ENCODE measurements at regions not wholly inside any gene's neighbourhood (a gene's known extent, or its start where the extent isn't known, plus 50 kb on each side); places are given as distances from the start of the nearest gene placed in this dataset.
"Not testable (repeated sequence)": the region's sequence is repeated elsewhere in the genome, so short reads cannot be mapped to it uniquely, and the experiment has no call there.

DNA sequence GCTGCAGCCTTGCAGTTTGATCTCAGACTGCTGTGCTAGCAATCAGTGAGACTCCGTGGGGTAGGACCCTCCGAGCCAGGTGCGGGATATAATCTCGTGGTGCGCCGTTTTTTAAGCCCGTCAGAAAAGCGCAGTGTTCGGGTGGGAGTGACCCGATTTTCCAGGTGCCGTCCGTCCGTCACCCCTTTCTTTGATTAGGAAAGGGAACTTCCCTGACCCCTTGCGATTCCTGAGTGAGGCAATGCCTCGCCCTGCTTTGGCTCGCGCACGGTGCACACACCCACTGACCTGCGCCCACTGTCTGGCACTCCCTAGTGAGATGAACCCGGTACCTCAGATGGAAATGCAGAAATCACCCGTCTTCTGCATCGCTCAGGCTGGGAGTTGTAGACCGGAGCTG is 203.2 kb downstream of the SNCAIP start:
- not testable (repeated sequence) for DNase-seq

DNA sequence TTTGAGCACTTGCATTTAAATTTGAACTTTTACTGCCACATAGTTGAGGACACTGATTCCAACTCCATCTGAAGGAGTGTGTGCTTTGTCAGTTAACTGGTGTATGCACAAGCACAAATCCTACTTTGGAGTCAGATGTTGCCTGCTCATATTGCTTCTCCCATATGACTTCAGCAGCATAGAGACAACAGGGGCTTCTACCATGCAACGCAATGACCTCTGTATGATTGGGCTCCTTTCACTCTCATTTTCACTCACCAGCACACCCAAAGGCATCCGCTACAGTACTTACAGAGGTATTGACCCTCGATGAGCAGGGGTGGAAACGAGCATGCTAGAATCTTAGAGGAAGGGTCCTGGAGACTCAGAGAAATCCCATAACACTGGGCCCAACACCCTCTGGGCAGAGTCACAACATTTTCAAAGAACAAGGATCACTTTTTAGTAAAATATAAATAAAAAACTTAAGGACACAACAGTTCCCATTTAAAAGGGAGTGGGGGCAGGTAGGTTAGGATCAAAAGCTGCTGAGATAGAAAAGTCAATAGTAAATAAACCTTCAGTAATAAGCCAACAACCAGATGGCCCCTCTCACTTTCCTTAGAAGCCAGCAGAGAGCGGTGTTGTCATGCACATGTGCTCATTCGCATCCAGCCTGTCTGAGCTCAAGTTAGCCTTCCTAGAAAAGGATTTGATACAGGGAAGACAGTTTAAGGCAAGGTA is 203.8 kb downstream of the SNCAIP start:
- peak; percentile 43 for DNase-seq

DNA sequence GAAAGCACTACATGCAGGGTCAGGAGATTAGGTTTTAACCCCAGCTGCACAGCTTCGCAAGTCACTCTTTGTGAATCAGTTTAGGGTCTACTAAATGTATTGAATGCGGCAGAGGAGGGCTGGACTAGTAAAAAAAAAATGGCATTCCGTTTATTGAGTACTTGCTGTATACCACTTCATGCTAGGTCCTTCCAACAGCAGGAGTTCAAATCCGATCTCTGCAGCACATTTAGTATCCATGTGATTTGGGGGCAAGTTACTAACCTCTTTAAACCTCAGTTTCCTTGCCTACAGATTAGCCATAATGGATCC is 204.4 kb downstream of the SNCAIP start:
- no peak for DNase-seq

DNA sequence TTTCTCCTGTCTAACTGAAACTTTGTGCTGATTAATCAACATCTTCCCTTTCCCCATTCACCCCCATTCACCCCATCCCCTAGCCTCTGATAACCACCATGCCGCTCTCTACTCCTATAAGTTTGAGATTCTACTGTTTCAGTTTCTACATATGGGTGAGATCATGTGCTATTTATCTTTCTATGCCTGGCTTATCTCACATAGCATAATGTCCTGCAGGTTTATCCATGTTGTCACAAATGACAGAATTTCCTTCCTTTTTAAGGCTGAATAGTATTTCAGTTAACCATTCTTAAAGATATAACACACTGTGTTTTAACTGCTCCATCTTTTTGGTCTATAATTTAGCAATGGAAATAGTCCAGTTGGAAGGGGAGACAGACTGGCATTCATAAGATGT is 205.1 kb downstream of the SNCAIP start:
- no peak for DNase-seq

DNA sequence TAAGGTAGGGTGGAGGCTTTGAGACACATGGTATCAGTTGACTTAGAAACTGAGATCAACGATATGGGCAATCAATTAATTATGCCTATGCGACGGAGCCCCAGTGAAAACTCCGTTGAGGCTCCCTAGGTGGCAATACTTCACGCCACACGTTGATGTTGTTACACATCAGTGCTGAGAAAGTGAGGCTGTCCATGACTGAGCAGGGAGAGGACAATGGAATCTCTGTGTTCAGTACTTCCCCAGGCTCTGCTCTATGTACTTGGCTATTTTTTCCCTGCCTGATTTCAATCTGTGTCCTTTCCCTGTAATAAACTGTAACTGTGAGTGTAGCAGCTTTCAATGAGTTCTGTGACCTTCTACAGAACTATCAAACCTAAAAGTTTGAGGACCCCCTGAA is 211.7 kb downstream of the SNCAIP start:
- DNase-seq = no peak

DNA sequence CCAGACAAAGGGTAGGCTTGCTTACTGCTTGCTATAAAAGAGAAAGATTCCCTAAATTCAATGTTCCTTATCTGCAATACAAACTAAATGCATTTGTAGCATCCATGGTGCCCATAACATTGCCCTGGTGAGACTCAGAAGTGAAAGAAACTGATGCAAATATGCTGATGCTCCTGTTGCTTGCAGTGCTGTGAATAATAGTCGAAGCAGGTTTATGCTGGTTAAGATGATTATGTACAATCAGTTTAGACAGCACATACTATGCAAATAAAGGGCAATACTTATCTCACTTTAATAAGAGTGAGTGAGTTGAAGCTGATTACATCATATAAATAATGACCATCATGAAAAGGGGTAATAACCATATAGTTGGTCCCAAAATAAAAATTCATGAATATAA is 215.5 kb downstream of the SNCAIP start:
- no peak for DNase-seq

DNA sequence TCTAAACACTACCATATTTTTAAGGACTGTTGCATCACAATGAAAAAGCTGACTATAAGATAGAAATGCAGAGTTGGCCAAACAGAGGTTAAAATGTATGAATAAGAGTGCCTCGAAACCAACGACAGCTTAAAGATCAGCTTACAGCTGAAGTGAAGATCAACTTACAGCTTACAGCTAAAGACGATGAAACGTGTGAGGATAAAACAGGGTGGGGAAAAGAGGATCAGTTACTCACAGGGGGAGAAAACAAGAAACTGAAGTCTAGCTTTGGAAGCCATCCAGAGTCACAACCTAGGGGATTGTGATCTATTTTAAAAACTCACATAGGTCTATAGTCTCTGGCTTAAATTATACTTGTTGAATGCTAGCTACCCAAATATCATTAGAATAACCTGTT is 220.0 kb downstream of the SNCAIP start:
- no peak for DNase-seq

DNA sequence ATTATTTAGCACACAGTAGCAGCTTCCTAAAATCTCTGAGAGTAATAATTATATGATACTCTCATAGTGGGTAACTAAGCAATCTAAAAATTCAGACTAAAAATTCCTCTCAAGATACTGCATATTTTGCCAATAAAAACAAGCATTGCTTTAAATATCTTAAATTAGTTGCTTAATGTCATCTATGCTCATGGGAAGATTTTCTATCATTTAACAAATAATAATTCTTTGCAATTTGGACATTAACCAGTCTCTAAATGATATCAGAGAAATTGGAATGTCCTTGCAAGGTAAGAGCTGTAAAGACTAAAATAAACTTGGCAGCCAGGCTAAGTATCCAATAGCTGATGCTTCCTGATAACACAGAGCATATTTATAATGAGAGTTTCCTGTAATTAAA is 221.8 kb downstream of the SNCAIP start:
- DNase-seq = no peak

DNA sequence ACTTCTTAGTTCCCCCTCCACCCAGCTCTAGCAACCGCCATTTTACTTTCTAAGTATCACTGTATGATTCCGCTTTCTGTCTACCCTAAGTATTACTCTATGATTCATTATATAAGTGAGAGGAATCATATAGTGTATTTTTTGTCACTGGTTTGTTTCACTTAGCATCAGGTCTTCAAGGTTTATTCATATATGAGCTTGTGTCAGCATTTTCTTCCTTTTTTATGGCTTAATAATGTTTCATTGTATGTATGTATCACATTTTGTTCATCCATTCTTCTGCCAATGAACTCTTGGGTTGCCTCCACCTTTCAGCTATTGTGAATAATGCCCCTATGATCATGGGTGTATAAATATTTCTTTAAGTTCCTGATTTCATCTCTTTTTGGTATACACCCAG is 222.8 kb downstream of the SNCAIP start:
- DNase-seq = no peak

DNA sequence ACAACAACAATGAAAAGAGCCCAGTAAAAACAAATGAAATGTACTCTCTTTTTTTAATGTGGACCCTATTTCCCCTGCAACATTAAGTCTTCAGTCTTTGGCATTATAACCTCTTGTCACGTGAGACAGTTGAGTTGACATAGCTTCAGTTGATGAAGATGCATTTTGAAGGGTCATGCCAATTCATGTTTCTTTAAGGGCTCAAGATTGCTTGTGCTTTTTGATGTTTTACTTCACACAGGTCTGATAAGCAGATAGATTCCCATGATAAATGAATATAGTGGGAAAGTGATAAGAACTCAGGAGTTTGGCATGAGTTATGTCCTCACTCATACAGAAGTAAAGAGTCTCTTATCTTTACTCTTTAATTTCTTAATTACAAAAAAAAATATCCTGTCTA is 229.4 kb downstream of the SNCAIP start:
- DNase-seq = no peak

DNA sequence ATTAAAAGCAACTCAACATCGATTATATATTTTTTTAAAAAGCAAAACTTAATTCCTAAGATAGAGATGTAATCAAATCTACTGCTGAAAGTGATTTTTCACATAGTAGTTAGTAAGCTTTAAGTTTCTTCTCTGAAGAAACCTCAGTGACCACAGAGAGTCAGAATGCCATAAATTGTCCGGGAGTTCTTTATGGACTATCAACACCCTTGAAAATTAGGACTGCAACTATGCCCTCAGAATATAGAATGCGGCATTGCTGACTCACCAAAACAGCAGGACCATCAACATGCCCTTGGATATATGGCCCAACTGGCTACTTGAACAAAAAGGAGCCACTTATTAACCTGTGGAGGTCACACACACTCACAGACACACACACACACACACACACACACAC is 228.9 kb upstream of the SNX2 start:
- no peak for DNase-seq

DNA sequence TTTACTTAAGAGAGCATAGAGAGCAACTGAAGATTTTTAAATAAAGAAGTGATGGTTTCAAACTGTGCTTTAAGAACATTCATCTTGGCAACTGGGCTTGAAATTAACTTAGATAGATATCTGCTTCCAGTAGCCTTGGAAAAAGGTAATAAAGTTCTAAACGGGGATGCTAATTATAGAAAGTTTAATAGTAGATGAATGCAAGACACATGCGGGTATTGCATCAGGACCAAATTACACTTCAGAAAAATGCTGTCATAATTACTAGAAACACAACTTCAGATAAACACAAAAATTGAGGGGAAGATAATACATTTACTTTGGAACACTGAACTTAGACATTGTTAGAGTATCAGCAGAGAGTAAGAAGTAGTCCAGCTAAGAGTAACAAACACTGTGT is 227.7 kb upstream of the SNX2 start:
- no peak for DNase-seq

DNA sequence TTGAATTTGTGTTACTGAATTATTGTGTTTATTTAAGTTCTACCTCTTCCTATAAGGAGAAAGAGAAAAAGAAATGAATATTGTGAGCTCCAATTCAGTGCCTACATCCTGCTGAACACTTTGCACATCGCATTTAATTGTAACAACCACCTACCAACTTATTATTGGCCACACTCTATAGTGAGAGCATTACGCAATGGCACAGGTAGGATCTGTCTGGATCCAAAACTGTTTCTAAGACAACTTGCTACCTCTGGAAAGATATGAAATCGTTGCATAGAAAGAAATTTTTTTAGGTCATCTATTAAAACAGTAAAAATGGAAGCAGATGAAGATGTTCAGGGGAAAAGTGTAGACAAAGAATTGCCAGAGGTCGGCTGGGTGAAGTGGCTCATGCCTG is 227.2 kb upstream of the SNX2 start:
- no peak for DNase-seq

DNA sequence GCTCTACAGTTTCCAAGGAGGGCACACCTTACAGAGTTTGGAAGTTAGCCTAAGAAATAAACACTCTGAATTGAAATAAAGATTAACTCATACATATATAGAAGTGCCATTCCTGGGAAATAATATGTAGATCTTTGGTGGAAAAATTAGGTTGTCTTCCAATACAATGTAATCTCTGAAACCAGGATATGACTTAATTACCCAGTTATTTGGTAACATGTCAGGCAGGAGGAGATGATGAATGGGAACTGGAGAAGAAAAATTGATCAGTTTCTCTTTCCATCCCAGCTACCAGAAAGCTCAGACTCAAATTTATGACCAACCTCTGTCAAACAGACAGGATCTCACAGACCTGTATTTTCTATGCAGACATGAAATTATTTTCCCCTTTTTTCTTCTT is 215.2 kb upstream of the SNX2 start:
- no peak for DNase-seq

DNA sequence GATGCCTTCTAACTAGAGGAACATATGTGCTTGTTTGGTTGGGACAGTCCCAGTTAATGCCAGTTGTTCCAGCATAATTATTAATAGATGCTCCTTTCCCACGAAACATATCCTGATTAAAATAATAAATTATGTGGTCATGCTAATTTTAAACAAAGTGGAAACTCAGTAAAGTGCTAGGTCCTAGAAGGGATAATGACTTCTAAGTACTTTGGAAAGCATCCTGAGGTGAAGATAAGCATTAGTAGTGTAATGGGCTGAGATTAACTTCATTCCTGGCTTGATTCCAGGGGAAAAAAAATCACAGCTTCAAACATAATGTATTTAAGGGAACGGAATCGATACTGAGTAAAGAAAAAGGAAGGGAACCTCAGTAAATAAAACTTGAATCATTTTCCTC is 213.7 kb upstream of the SNX2 start:
- no peak for DNase-seq

DNA sequence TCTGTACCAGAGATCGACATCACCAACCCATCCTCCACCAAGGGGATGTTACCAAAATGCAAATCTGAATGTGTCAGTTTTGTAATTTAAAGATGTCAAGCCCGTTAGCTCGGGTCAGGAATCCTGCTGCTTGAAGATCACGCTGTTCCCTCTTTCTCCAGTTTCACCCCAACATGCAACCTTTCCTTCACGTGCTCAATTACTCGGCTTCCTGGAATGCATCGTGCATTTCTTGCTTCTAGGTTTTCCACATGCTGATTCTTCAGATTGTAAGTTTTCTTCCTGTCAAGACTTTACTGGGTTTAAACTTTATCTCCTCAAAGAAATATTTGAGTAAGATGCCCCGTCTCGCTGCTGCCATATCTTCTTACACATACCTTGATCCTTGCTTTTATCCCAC is 209.5 kb upstream of the SNX2 start:
- DNase-seq = no peak

DNA sequence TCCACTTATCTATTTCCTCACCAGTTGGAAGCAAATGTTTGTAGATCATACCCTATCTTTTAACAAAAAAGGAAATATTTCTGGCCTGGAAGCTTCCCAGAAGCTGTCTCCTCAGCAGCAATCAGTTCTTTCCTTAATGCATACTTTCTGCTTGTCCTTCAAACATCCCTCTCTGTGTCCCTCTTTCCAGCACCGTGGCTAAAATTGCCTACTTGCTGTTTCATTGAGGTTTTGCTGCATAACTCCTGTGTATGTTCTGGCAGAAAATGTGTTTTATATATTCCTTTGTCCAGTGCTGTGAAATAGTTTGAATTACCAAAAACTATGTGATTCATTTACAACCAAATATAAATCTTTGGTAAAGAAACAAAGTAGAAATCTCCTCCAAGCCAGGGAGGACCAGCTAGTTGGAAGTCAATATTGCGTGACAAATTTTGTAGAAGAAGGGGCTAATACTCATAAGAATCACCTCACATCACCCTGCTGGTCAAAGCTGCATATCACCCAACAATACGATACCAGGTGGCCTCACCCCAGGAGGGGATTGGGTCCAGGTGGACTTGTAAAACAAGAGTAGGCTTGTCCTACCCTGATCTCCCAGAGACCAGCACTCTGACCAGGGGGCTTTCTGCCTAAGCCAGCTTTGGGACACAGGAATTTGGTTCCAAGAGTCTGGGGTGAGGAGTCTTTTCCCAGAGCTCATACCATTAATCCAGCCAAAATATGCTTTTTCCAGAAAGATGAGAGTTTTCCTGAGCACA is 198.4 kb upstream of the SNX2 start:
- DNase-seq = no peak

DNA sequence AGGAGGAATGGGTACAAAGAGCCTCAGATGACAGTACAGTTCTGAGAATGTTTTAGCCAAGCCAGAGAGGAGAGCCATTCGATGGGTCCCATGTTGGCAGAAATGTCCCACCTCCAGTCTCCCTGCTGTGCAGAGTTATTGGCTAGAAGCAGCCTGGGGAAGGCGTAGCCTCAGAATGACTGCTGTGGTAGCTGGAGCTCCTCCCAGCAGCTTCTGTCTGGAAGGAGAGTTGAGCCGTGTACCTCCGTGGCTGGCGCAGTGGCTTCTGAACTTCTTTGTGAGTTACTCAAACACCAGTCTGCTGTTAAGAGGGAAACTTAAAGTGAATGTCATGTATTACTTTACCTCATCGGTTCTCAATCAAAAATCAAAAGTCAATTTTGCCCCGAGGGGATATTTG is 193.3 kb upstream of the SNX2 start:
- DNase-seq = no peak

DNA sequence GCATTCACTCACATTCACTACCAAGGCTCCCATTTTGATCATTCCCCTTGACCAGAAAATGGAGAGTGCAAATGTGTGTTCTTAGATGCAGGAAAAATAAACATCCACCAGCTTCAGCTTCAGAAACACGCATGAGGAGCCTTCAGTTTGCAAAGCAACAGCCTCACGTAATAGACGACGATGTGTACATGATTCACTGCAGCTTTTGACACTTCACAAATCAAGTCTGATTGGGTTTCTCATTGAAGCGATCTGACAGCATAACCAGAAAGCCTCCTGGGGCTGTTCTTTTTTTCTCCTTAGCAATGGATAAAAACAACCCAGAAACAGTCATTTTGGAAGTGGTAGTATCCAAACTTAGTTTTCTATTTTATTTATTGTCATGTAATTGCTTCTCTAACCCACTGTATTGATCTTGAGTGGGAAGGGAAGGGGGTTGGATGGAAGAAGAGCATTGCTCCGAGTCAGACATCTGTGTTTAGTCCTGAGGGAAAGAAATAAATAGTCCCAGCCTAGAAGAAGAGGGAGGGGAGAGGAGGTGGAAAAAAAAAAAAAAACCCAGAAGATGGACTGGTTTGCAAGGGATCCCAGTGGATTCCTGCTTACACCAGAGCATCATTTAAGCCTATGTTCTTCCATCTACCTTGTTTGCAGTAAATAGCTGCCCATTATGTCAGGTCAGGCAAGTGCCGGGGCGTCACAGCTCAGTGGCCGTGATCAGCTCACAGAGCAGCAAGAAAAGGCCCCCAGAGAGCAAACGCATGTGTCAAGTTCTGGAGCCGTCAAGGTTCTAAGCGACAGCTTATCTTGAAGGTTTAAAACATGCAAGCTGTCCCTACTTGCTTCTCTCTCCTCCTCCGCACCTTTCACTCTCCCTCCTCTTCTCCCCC is 190.2 kb upstream of the SNX2 start:
- DNase-seq = no peak

DNA sequence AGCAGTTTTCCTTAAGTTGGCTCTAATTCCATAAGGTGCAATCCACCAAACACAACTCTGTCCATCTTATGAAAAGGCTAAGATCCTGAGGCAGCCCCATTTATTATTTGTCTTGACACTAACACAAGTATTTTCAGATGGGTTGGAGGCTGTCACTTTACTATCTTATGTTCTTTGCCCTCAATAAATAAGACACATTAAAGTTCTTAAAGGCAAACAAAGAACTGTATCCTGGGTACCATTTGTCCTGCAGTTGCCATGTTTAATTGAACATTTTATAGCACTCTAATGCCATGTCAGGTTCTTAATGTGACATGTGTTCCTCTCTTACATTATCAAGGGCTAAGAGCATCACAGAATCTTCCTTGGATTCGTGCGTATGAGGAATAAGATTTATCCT is 189.5 kb upstream of the SNX2 start:
- DNase-seq = no peak

DNA sequence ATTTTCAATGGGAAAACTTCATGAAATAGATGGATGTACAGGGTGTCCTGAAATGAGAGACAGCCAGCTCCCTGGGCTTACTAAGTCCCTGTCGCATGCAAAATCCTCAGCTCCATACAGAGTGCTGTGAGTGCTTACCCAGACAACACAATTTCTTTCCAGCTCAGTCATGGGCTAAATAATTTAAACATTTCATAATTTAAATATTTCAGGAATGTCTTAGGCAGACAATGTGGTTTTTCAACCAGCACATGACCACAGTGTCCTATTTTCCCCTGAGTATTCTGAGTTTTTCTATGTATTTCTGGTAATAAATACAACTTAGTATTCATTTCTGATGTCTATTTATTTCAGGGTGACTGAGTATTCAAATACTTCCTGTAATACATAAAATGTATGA is 188.5 kb upstream of the SNX2 start:
- peak; percentile 27 for DNase-seq

DNA sequence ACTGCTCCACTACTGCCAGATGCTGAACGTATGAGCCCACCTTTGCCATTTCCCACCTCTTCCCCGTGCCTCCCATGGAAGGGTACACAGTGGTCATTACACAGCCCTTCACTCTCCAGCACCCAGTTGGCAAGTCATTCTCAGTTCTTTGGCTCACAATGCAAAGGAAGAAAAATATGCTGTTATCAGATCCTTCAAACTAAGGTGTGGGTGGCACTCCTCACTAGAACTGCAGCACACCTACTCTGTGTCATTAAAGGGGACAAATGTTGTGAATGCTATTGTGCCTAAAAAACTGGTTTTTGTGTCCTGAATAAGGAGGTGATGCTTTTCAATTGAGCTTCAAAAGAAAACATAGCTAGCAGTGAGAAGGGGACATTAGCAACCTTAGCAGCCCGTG is 183.1 kb upstream of the SNX2 start:
- DNase-seq = no peak

DNA sequence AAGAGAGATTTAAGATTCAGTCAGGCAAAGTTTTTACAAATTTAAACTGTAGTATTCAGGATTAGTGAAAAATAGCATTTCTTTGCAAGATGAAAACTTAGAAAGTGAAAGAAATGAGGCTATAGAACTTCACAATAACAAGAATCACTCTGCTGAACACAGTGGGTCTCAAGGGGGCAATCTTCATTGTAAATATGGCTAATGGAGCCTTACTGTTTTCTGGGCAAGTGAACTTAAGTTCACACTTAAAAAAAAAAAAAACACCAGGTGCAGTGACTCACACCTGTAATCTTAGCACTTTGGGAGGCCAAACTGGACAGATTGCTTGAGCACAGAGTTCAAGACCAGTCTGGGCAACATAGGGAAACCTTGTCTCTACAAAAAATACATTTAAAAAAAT is 175.9 kb upstream of the SNX2 start:
- no peak for DNase-seq

DNA sequence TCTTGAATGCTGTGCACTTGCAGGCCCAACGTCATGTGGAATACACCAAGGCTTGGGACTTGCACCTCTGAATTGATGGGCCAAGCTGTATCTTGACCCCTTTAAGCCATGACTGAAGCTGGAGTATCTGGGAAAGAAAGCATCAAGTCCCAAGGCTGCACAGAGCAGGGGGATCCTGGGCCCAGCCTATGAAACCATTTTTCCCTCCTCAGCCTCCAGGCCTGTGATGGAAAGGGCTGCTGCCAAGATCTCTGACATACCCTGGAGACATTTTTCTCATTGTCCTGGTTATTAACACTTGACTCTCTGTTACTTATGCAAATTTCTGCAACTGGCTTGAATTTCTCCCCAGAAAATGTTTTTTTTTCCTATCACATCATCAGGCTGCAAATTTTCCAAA is 174.0 kb upstream of the SNX2 start:
- DNase-seq = no peak

All from amniotic stem cell (primary cell).